ENCODE measurements at regions not wholly inside any gene's neighbourhood (a gene's known extent, or its start where the extent isn't known, plus 50 kb on each side); places are given as distances from the start of the nearest gene placed in this dataset.
"Not testable (repeated sequence)": the region's sequence is repeated elsewhere in the genome, so short reads cannot be mapped to it uniquely, and the experiment has no call there.

DNA sequence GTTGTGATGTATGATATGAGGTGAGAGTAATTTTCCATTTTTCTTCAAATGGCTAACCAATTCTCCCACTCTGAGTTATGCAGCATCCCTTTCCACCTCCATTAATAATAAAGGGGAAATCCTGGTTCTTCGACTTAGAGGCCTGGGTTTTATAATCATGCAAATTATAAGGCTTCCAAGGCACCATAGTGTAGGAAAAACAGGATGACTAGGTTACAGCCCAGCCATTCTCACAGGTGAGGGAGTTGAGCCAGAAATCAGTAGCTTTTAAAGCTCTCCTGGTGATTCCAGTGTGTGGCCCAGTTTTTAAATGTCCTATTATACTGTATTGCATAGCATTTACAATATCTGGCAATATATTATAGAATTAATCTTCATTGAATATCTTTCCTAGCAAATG is 203.1 kb downstream of the ARHGEF9 start:
- DNase-seq = no peak

DNA sequence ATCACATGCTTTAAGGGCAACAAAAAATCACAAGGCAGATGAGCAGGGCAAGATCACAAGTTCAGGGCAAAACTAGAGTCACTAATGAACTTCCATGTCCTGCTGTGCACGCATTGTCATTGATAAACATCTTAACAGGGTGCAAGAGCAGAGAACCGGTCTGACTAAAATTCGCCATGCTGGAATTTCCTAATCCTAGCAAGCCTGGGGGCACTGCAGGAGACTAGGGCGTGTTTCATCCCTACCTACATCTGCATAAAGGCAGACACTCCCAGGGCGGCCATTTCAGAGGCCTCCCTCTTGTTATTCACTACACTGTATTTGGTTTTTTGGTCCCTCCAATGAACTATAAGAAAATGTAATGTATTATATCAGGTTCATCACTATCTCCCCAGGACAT is 203.6 kb downstream of the ARHGEF9 start:
- no peak for DNase-seq

DNA sequence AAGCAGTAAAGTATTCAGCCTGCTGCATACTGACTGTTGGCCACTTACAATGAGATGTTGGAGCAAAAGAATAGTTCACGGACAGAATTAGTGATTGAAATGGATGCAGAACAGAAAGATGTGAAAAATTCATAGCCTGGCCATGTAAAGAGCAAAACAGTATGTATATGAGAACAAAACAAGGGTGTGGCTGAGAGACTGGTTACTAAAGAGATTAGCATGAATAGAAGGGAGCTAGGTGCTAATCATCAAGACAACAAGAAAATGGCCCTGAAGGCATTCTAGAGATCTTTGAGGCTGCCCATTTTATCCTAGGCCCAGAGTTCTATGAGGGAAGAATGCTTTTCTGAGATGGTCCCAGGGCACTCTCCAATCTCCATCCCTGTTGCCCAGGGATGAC is 208.5 kb downstream of the ARHGEF9 start:
- DNase-seq = no peak

DNA sequence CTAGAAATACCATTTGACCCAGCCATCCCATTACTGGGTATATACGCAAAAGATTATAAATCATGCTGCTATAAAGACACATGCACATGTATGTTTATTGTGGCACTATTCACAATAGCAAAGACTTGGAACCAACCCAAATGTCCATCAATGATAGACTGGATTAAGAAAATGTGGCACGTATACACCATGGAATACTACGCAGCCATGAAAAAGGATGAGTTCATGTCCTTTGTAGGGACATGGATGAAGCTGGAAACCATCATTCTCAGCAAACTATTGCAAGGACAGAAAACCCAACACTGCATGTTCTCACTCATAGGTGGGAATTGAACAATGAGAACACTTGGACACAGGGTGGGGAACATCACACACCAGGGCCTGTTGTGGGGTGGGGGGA is 209.3 kb downstream of the ARHGEF9 start:
- DNase-seq = not testable (repeated sequence)

DNA sequence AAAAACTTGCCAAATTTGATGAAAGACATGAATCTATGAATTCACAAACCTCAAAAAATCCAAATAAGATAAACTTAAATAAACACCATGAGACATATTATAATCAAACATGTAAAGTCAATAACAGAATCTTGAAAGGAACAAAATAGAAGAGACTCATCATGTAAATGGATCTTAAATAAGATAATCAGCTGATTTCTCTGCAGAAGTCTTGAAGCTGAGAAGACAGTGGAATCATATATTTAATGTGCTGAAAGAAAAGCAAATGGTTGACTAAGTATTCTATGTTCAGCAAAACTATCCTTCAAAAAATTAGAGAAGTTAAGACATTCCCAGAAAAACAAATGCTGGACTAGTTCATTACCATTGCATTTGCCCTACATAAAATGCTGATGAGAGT is 215.7 kb upstream of the SPIN4 start:
- DNase-seq = no peak

DNA sequence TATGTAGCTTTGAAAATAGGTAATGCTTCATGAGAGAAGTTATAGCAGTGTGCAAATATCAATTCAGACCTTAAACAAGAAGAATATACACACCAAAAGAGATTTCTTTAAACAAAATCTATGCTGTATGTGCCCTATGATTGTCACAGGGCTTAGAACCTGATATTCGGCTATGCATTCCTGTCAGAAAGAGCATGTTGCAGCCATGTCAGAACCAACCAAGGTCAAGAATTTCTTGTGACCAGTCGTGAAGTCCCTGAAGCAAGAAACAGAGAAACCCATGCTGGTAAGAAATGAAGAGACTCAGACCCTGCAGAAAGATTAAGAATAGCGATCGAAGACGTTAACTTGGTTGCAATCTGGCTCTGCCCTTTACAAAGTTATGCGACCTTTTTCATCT is 210.3 kb upstream of the SPIN4 start:
- peak; percentile 9 for DNase-seq

DNA sequence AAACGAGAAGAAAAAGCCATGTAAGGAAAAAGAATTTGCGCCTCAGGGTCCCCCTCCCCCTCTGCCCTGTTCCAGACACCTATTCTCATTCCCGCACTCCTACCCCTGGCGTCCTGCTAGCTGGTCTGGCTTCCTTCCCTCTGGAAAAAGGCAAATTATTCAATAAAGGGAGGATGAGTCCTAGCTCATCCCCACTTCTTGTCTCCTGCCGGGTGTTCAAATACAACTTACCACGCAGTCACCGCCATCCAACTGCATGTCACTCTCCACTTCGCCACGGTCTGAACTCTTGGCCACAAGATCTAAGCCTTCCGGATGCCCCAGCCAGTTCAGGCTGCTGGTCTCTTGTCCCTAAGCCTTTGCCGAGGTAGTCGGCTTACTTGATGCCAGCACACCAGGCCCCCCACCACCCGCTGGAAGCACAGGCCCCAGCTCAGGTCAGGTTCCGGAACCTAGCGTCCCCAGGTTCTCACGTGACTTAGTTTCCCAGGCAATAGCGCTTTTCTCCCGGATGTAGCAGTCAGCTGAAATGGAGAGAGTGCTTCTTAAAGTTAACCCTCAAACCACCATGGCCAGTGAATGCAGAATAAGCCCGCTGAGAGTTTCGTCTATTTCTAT is 209.6 kb upstream of the SPIN4 start:
- peak; percentile 83 for DNase-seq

DNA sequence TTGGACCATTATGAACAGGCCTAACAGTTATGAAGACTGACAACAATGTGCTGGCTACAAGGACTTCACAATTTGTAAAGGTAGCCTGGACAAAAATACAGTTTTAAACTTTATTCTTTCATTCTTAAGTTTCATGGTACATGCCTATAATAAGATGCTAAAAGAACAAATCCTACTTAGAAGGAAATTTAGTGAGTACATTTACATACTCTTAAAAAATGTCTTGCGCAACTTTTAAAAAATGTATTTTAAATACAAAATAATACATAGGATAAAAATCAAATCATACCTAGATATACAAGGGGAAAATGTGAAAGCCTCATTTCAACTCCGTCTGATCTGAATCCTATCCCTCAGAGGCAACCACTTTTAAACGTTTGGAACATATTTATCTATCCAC is 200.7 kb upstream of the SPIN4 start:
- no peak for DNase-seq

DNA sequence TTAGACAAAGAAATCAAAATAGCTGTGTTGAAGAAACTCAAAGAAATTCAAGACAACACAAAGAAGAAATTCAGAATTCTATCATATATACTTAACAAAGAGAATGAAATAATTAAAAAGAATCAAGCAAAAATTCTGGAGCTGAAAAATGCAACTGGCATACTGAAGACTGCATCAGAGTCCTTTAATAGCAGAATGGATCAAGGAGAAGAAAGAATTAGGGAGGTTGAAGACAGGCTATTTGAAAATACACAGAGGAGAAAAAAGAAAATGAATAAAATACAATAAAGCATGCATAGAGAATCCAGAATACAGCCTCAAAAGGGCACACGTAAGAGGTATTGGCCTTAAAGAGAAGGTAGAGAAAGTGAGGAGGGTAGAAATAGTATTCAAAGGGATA is 179.5 kb upstream of the SPIN4 start:
- no peak for DNase-seq

DNA sequence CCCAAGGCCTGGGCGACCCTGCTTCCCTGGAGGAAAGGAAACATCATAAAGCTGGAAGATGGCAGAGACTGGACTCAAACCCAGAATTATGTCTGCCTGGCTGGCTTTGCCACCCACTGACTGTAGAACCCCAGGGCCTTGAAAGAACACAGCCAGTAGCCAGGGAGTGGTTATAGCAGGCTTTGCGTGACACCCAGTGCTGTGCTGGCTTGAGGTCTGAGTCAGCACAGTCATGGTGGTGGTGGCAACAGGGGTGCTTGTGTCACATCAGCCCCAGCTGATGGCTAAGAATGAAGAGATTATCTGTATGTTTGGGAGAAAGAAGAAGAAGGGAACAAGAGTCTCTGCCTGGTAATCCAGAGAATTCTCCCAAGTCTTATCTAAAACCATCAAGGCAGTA is 178.8 kb upstream of the SPIN4 start:
- no peak for DNase-seq

DNA sequence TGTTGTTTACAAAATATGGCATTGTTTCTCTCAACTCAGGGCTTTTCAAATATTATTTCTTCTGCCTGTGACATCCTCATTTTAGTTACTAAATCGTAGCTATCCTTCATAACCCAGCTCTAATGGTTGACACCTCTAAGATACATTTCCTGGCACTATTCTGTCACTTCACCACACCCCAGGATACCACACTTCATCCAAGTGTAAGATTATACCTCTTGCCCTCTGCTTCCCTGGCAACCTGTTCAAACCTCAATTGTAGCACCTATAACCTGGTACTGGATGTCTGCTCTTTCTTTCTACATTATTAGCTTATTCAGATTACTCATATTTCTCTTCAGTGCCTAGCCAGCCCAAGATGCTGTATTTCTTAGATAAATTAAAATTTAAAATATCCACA is 175.7 kb upstream of the SPIN4 start:
- DNase-seq = no peak

DNA sequence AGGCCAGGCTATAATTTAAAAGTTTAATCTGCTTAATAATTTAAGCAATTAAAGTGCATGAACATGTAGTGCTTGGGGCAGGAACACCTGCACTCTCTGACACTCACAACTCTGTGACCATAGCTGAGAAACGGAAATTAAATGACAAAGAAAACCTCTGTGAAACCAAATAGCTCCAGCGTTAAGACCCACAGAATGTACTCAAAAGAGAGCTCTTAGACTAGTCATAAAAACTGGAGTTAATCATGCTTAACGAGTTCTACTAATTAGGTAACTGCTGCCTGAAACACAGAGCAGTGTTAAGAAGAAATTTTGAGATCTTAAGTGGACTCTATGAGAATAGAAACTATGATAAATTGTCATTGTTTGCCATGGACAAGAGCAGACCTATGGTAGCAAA is 174.4 kb upstream of the SPIN4 start:
- no peak for DNase-seq

DNA sequence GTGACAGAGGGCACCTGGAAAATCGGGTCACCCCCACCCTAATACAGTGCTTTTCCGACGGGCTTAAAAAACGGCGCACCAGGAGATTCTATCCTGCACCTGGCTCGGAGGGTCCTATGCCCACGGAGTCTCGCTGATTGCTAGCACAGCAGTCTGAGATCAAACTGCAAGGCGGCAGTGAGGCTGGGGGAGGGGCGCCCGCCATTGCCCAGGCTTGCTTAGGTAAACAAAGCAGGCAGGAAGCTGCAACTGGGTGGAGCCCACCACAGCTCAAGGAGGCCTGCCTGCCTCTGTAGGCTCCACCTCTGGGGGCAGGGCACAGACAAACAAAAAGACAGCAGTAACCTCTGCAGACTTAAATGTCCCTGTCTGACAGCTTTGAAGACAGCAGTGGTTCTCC is 168.2 kb upstream of the SPIN4 start:
- not testable (repeated sequence) for DNase-seq

DNA sequence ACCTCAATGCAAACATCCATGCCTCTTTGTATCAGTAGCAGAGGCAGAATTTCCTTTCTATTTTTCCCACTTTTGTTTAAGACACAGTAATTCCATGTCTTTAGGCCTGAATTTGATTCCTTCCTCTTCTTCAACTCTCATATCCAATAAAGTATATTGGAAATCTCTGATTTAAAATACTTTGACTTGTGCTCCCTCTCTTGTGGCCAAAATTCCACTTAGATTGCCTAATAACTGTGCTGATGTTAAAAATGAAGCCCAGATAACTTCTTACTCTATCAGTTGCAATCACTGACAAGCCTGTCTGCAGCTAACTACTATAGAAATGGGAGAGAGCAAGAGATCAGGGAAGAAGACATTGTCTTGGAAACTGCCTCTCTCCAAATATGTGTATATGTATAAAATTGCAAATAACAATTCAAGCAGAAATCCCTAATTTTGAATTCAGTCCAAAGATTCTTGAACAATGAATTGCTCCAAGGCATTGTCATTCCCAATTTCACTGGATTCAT is 163.5 kb upstream of the SPIN4 start:
- DNase-seq = no peak

DNA sequence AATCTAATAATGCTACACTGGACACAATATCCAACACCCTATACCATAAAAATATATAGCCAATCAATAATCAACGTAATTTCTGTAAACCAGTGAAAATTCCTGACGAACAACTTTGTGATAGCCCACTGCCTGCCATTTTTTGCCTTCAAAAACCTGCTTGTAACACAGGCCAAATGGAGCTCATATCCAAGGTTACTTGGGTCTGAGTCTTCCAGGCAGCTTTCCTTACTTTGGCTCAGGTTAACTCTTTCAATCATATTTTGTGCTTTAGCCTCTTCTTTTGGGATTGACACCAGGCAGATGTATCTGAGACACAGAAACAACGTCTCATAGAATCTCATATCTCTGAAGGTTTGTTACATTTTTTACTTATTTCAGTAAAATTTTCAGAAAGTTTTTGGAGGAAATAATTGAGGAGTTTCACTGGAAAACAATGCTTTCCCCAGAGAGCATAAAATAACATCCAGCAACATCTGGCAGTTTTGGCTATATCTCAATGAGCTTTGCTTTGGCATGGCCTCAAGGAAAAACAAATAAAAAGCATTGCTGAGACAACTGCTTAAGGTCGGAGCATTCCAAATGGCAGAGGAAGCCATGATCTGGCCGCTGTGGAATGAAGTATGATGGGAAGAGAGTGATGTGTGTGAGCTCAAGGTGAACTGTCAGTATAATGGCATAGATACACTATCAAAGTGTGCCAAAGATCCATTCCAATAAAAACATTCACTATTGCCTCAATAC is 162.9 kb upstream of the SPIN4 start:
- peak; percentile 70 for DNase-seq

DNA sequence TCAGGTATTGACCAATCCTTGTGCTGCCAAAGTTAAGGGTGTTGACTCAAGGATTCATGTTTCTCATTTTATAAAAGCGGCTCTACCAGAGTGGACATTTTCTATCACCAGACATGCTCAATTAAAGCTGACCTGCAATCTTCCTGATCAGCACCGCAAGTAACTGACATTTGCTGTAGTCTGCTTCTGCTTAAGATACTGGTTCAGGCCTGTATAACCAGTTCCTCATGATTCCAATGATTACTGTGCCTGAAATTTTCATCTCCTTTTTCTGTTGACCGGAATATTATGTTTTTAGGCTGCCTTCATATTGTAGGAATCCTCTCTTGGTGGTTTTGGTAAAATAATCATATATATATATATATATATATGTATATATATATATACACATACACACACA is 160.2 kb upstream of the SPIN4 start:
- no peak for DNase-seq

DNA sequence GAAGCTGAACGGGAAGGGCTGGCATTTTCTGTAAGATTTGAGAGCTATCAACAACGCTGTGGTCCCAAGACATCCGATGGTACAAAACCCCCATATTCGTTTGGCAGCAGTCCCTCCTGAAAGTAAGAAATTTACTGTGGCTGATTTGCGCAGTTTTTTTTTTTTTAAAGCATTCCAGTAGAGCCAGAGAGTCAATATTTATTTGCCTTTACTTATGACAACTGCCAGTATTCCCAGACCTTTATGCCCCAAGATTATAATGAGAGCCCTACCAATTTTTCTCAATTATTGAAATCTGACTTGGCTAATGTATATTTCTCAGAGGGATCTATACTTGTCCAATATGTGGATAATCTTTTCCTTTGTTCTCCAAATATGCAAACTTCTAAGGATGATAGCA is 157.5 kb upstream of the SPIN4 start:
- DNase-seq = no peak

DNA sequence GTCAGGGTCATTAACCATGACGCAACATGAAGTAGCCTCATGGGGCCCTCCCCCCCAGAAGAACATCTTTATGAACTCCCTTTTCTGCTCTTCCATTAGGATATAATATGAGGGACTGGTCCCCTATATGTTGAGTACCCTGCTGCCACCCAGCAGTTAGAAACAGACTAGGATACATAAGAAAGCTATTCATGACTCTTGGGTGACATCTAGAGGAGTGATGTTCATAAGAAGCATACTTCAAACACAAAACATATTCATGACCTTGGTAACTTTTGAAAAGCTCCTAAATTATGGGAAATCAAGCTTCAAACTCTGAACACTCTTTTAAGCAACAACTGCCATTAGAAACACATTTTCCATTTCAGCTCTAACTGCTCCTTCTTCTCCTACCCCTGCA is 155.2 kb upstream of the SPIN4 start:
- DNase-seq = peak; percentile 70

DNA sequence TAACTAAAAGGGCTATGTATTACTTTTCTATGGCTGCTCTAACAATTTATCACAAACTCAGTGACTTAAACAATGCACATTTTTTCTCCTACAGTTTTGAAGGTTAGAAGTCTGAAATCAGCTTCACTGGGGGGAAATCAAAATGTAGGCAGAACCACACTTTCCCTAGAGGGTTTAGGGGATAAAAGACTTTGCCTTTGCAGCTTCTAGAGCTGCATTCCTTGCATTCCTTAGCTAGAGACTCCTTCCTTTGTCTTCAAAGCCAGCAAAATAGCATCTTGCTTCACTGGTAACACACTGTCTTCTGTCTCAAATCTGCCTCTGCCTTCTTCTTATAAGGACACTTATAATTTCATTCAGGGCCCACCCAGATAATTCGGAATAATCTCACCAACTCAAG is 152.4 kb upstream of the SPIN4 start:
- DNase-seq = peak; percentile 26

DNA sequence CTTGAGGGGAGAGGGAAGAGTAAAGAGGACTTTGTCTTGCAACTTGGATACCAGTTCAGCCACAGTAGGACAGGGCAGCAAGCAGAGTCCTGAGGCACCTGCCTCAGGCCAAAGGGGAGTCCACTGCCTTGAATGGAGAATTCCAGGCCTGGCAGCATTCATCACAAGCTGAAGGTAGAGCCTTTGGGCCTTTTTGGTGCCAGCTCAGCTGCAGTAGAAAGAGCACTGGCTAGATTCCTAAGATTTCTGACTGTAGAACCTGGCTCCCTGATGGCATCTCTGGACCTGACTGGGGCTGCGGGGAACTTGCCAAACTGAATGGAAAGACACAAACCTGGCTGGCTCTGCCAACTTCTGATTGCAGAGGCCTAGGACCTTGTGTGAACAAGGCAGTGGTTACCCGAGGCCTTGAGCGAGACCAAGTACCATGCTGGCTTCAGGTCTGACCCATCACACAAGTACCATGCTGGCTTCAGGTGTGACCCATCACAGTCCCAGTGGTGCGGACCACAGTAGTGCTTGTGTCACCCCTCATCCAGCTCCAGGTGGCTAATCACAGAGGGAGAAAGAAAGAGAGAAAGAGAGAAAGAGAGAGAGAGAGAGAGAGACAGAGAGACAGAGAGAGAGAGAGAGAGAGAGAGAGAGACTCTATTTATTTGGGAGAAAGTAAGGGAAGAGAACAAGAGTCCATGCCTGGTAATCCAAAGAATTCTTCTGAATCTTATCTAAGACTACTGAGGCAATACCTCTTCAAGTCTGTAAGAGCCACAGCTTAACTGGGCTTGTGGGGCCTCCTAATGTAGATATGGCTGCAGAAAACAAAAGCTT is 137.6 kb upstream of the SPIN4 start:
- no peak for DNase-seq

DNA sequence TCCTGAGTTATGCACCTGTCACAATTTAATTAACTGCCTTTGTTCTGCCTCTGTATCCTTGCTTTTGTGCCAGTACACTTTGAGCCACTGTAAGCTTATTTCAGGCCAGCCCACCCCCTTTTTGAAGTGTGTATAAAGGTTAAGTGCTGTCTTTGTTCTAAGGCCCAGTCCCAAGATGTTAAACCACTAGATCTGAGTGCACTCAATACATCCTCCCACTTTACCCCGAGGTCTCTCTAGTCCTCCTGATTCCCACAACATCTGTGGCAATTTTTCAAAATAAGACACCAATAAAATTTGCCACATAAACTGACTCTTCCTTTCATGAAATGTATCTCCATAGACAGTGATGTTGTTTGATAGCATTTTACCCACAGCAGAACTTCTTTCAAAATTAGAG is 124.1 kb upstream of the SPIN4 start:
- no peak for DNase-seq

DNA sequence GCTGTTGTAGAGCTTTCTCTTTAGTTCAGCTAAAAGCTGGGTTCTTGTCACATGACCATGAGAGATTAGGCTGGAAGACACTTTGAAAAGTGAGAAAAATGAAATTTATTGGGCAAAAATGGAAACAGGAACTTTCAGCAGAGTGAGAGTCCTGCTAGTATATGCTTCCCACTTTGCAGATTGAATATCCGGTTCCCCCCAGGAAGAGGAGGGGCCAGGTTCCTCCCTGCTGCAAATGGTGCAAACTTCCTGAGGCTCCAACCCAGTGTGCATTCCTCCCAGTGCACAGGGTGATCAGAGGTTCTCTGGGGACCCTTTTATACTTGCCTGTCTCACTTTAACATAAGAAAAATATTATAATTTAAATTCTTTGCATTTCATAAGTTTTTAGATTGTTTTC is 119.9 kb upstream of the SPIN4 start:
- no peak for DNase-seq

DNA sequence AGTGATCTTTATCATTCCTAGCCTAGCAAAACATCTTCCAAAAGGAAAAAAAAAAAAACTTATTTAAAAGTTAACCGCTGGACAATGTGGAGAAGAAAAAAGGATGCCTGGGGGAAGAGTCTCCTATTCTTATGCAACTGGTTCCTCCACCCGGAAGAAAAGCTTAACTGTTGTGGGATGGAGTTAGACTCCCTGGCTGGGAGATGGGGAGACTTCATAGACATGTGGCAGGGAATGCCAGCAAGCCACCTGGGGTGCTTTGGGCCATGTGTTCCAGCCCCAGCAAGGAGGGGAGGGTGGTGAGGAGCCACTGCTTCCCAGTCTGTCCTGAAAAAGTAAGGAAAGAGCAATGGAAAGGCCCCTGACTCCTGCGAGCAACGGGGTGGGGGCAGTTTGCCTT is 119.4 kb upstream of the SPIN4 start:
- no peak for DNase-seq

DNA sequence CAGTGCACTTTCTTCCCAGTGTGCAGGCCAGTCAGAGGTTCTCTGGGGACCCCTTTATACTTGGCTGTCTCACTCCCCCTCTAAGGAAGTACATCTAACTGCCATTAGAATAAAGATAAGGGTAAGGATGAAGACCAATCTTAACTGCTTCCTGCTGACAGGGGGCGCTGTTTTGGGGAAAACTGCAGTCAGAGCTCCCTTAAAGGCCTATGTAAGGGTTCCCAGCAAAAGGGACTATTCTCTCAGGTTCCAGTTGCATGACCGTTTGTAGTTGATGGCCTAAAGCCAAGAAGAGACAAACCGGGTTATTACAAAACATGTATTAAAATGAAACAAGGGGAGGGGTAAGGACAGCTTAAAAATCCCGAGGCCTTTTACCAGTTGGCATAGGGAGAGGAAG is 115.6 kb upstream of the SPIN4 start:
- no peak for DNase-seq
